ENCODE measurements at regions not wholly inside any gene's neighbourhood (a gene's known extent, or its start where the extent isn't known, plus 50 kb on each side); places are given as distances from the start of the nearest gene placed in this dataset.

- TF ChIP-seq LEF1 (IDR thresholded peaks at IDR 0.05; ENCODE audit: borderline replicate concordance) (no peak), ELF4 (IDR thresholded peaks at IDR 0.05) (no peak), SUZ12 (IDR thresholded peaks at IDR 0.05) (no peak), NFRKB (IDR thresholded peaks at IDR 0.05) (no peak), HDGF (IDR thresholded peaks at IDR 0.05; ENCODE audit: borderline replicate concordance) (no peak), FOXK2 (IDR thresholded peaks at IDR 0.05) (no peak), TARDBP (IDR thresholded peaks at IDR 0.05) (no peak), FOXA1 (IDR thresholded peaks at IDR 0.05) (no peak), CTBP1 (IDR thresholded peaks at IDR 0.05; ENCODE audit: borderline replicate concordance) (no peak), ZNF384 (IDR thresholded peaks at IDR 0.05) (no peak), BHLHE40 (IDR thresholded peaks at IDR 0.05; ENCODE audit: borderline replicate concordance) (no peak), PKNOX1 (IDR thresholded peaks at IDR 0.05) (no peak), SP1 (IDR thresholded peaks at IDR 0.05) (no peak), ARNT (IDR thresholded peaks at IDR 0.05) (no peak), L3MBTL2 (conservative IDR thresholded peaks at IDR 0.05) (no peak)
- DNase-seq (ENCODE audit: extremely low spot score) = no peak
- POLR2A ChIA-PET = no interaction called here
- CTCF ChIA-PET = no interaction called here
These were observed 76.8 kb upstream of the KCNJ6 start for GRCh38 chr21:37993071-37993470.

GRCh38 chr21:37994211-37994610 is 78.0 kb upstream of the KCNJ6 start:
- TF ChIP-seq L3MBTL2 (conservative IDR thresholded peaks at IDR 0.05) (no peak), TARDBP (IDR thresholded peaks at IDR 0.05) (no peak), ELF4 (IDR thresholded peaks at IDR 0.05) (no peak), NFRKB (IDR thresholded peaks at IDR 0.05) (no peak), PKNOX1 (IDR thresholded peaks at IDR 0.05) (no peak), LEF1 (IDR thresholded peaks at IDR 0.05; ENCODE audit: borderline replicate concordance) (no peak), SUZ12 (IDR thresholded peaks at IDR 0.05) (no peak), FOXM1 (IDR thresholded peaks at IDR 0.05; ENCODE audit: borderline replicate concordance) (no peak), HDGF (IDR thresholded peaks at IDR 0.05; ENCODE audit: borderline replicate concordance) (no peak), FOXA1 (IDR thresholded peaks at IDR 0.05) (no peak)
- ChIA-PET CTCF (no interaction called here), POLR2A (no interaction called here)
- DNase-seq (ENCODE audit: extremely low spot score) = no peak

GRCh38 chr21:38012672-38013071 is 96.4 kb upstream of the KCNJ6 start:
- ChIA-PET POLR2A (no interaction called here), CTCF (interaction anchor here (0.6 kb wide), 1 partner anchor 679 kb away, joined by 5 read pairs; no protein-coding TSS in a partner anchor)
- TF ChIP-seq BHLHE40 (IDR thresholded peaks at IDR 0.05; ENCODE audit: borderline replicate concordance) (no peak), NFRKB (IDR thresholded peaks at IDR 0.05) (no peak), ARNT (IDR thresholded peaks at IDR 0.05) (no peak), ELF4 (IDR thresholded peaks at IDR 0.05) (no peak), HDGF (IDR thresholded peaks at IDR 0.05; ENCODE audit: borderline replicate concordance) (no peak), TARDBP (IDR thresholded peaks at IDR 0.05) (no peak), CTBP1 (IDR thresholded peaks at IDR 0.05; ENCODE audit: borderline replicate concordance) (no peak), FOXA1 (IDR thresholded peaks at IDR 0.05) (no peak), SP1 (IDR thresholded peaks at IDR 0.05) (no peak)
- DNase-seq (ENCODE audit: extremely low spot score) = no peak

- no peak for DNase-seq (ENCODE audit: extremely low spot score)
- ChIA-PET POLR2A (no interaction called here), CTCF (no interaction called here)
- TF ChIP-seq SUZ12 (IDR thresholded peaks at IDR 0.05) (no peak), CTBP1 (IDR thresholded peaks at IDR 0.05; ENCODE audit: borderline replicate concordance) (no peak), LEF1 (IDR thresholded peaks at IDR 0.05; ENCODE audit: borderline replicate concordance) (no peak), ARNT (IDR thresholded peaks at IDR 0.05) (no peak), FOXM1 (IDR thresholded peaks at IDR 0.05; ENCODE audit: borderline replicate concordance) (no peak), TARDBP (IDR thresholded peaks at IDR 0.05) (no peak), PKNOX1 (IDR thresholded peaks at IDR 0.05) (no peak), FOXK2 (IDR thresholded peaks at IDR 0.05) (no peak), FOXA1 (IDR thresholded peaks at IDR 0.05) (no peak), L3MBTL2 (conservative IDR thresholded peaks at IDR 0.05) (no peak), SP1 (IDR thresholded peaks at IDR 0.05) (no peak), NFRKB (IDR thresholded peaks at IDR 0.05) (no peak)
These were observed 97.5 kb upstream of the KCNJ6 start for GRCh38 chr21:38013741-38014140.

- ChIA-PET POLR2A (no interaction called here), CTCF (no interaction called here)
- no peak for DNase-seq (ENCODE audit: extremely low spot score)
These were observed 98.0 kb upstream of the KCNJ6 start for GRCh38 chr21:38014298-38014697.

GRCh38 chr21:38027901-38028498 is 111.7 kb upstream of the KCNJ6 start:
- TF ChIP-seq ZNF384 (IDR thresholded peaks at IDR 0.05) = no peak
- TF ChIP-seq SP1 (IDR thresholded peaks at IDR 0.05) = no peak
- no peak for TF ChIP-seq ELF4 (IDR thresholded peaks at IDR 0.05)
- TF ChIP-seq ARNT (IDR thresholded peaks at IDR 0.05) = no peak
- no peak for TF ChIP-seq FOXA1 (IDR thresholded peaks at IDR 0.05)
- no peak for DNase-seq (ENCODE audit: extremely low spot score)
- CTCF ChIA-PET = no interaction called here
- POLR2A ChIA-PET = no interaction called here

More at GRCh38 chr21:38014298-38014697, 98.0 kb upstream of the KCNJ6 start:
- TF ChIP-seq HDGF (IDR thresholded peaks at IDR 0.05; ENCODE audit: borderline replicate concordance) (no peak), TARDBP (IDR thresholded peaks at IDR 0.05) (no peak), FOXM1 (IDR thresholded peaks at IDR 0.05; ENCODE audit: borderline replicate concordance) (no peak), ZNF384 (IDR thresholded peaks at IDR 0.05) (no peak), LEF1 (IDR thresholded peaks at IDR 0.05; ENCODE audit: borderline replicate concordance) (no peak), ARNT (IDR thresholded peaks at IDR 0.05) (no peak), BHLHE40 (IDR thresholded peaks at IDR 0.05; ENCODE audit: borderline replicate concordance) (no peak), CTBP1 (IDR thresholded peaks at IDR 0.05; ENCODE audit: borderline replicate concordance) (no peak), ELF4 (IDR thresholded peaks at IDR 0.05) (no peak), SUZ12 (IDR thresholded peaks at IDR 0.05) (no peak)
